ENCODE measurements at regions not wholly inside any gene's neighbourhood (a gene's known extent, or its start where the extent isn't known, plus 50 kb on each side); places are given as distances from the start of the nearest gene placed in this dataset.

GRCh38 chr14:103280278-103280928 lies 53.6 kb upstream of the EIF5 start:
- TF ChIP-seq CTCF (IDR thresholded peaks at IDR 0.05), result no peak
- no peak for TF ChIP-seq POLR2A (IDR thresholded peaks at IDR 0.05)
